ENCODE measurements at regions not wholly inside any gene's neighbourhood (a gene's known extent, or its start where the extent isn't known, plus 50 kb on each side); places are given as distances from the start of the nearest gene placed in this dataset.

- H3K4me1 Mint-ChIP-seq (ENCODE audit: low read depth) = no peaks in the 10 kb centered on the region
- intact Hi-C loops (cut with micrococcal nuclease) = no loop called here
- no peak overlapping the region for H3K27ac Mint-ChIP-seq
- ChIA-PET POLR2A (no interaction called here), CTCF (interaction anchor here (1.0 kb wide), 1 partner anchor 38 kb away, joined by 3 read pairs; no protein-coding TSS in a partner anchor)
- no peaks in the 10 kb centered on the region for H3K27me3 Mint-ChIP-seq
- DNase-seq = no peak
- H3K9me3 Mint-ChIP-seq = no peaks in the 10 kb centered on the region
- no peaks in the 10 kb centered on the region for H3K36me3 Mint-ChIP-seq
- H3K4me3 Mint-ChIP-seq = no peak overlapping the region
Measured at GRCh38 chr21:14699433-14700407, 153.6 kb upstream of the SAMSN1 start.

- no peaks in the 10 kb centered on the region for H3K4me1 Mint-ChIP-seq (ENCODE audit: low read depth)
- H3K4me3 Mint-ChIP-seq = no peak overlapping the region
- intact Hi-C loops (cut with micrococcal nuclease) = no loop called here
- no peak overlapping the region for H3K27ac Mint-ChIP-seq
- no peaks in the 10 kb centered on the region for H3K27me3 Mint-ChIP-seq
- CTCF ChIA-PET = interaction anchor here (0.7 to 0.9 kb wide), 2 partner anchors 10 to 37 kb away, joined by 3 to 4 read pairs; no protein-coding TSS in a partner anchor
- no peaks in the 10 kb centered on the region for H3K36me3 Mint-ChIP-seq
- H3K9me3 Mint-ChIP-seq = no peaks in the 10 kb centered on the region
- DNase-seq = no peak
- POLR2A ChIA-PET = no interaction called here
Measured at GRCh38 chr21:14697769-14698168, 151.7 kb upstream of the SAMSN1 start.

DNA sequence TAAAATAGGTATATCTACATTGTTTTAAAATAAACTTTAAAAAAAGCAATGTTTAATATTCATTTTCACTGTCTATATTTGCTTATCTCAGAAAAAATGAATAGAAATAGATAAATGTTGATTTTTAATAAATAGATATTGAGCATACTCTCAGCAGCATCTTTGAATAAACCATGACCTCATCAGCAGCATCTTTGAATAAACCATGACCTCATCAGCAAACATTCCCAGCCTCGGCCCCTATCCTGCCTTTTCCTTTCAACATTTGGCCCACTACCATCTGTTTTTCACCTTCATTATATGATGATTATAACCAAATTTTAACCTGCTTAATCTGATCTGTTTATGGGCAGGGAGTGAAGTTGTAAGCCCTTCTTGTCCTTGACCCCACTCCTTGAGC, 148.7 kb upstream of the SAMSN1 start:
- no peaks in the 10 kb centered on the region for H3K9me3 Mint-ChIP-seq
- POLR2A ChIA-PET = no interaction called here
- no peak overlapping the region for H3K4me3 Mint-ChIP-seq
- H3K27me3 Mint-ChIP-seq = no peaks in the 10 kb centered on the region
- H3K36me3 Mint-ChIP-seq = no peaks in the 10 kb centered on the region
- no peak overlapping the region for H3K27ac Mint-ChIP-seq
- intact Hi-C loops (cut with micrococcal nuclease) = no loop called here
- DNase-seq = no peak
- CTCF ChIA-PET = no interaction called here
- H3K4me1 Mint-ChIP-seq (ENCODE audit: low read depth) = peaks cover 11% of the 10 kb centered on the region

DNA sequence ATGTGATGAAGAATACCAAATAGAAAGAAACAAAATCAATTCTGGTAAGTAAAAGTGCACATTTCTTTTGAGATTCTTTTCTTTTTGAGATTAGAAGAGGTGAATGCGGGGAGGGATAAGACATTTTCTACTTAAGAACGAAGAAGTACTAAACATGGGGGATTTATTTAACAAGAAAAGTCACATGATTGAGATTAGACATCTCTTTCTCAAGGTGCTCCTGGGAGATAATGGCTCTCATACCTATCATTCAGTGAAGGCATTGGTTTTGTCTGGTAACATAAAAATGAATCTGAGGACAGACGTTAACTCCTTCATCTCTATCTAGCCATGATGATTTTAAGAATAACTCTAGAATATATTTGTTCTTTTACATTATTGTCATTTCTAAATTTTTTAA, 147.9 kb upstream of the SAMSN1 start:
- no peak for DNase-seq
- ChIA-PET POLR2A (no interaction called here), CTCF (no interaction called here)
- no peak overlapping the region for H3K27ac Mint-ChIP-seq
- intact Hi-C loops (cut with micrococcal nuclease) = no loop called here
- no peak overlapping the region for H3K4me3 Mint-ChIP-seq
- no peaks in the 10 kb centered on the region for H3K27me3 Mint-ChIP-seq
- no peaks in the 10 kb centered on the region for H3K9me3 Mint-ChIP-seq
- H3K36me3 Mint-ChIP-seq = no peaks in the 10 kb centered on the region
- H3K4me1 Mint-ChIP-seq (ENCODE audit: low read depth) = peaks cover 11% of the 10 kb centered on the region

- Mint-ChIP-seq H3K27ac (no peak overlapping the region), H3K4me3 (no peak overlapping the region), H3K9me3 (no peaks in the 10 kb centered on the region)
Measured at GRCh38 chr21:14691914-14692313, 145.8 kb upstream of the SAMSN1 start.

DNA sequence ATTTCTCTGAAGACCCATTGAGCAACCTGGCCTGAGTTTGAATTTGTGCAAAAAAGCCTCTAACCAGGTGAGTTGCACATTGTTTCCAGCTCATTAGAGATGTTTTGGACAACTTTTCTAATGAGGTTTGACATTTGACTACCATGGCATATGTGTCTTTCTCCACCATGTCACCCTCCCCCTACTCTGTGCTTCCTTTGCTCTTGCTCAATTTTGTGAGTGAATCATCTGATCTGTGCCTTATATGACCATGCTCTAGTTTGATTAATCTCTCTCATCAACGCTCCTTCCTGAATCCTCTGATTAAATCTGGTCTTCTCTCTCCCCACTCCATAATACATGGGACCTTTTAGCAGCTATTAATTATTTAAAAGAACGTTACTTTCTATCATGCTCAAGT, 144.8 kb upstream of the SAMSN1 start:
- intact Hi-C loops (cut with micrococcal nuclease) = no loop called here
- H3K36me3 Mint-ChIP-seq = no peaks in the 10 kb centered on the region
- ChIA-PET CTCF (no interaction called here), POLR2A (no interaction called here)
- no peaks in the 10 kb centered on the region for H3K27me3 Mint-ChIP-seq
- DNase-seq = peak; percentile 18
- no peaks in the 10 kb centered on the region for H3K9me3 Mint-ChIP-seq
- H3K27ac Mint-ChIP-seq = no peak overlapping the region
- no peak overlapping the region for H3K4me3 Mint-ChIP-seq
- peaks cover 30% of the 10 kb centered on the region for H3K4me1 Mint-ChIP-seq (ENCODE audit: low read depth)

More at GRCh38 chr21:14691914-14692313, 145.8 kb upstream of the SAMSN1 start:
- intact Hi-C loops (cut with micrococcal nuclease) = no loop called here
- Mint-ChIP-seq H3K4me1 (ENCODE audit: low read depth) (peaks cover 23% of the 10 kb centered on the region), H3K27me3 (no peaks in the 10 kb centered on the region), H3K36me3 (no peaks in the 10 kb centered on the region)
- CTCF ChIA-PET = no interaction called here
- no peak for DNase-seq
- POLR2A ChIA-PET = no interaction called here

GRCh38 chr21:14688936-14689335, 142.8 kb upstream of the SAMSN1 start:
- ChIA-PET POLR2A (interaction anchor here (1.7 kb wide), 1 partner anchor 58 kb away, joined by 3 read pairs; no protein-coding TSS in a partner anchor), CTCF (interaction anchor here (1.5 kb wide), 1 partner anchor 9 kb away, joined by 4 read pairs; no protein-coding TSS in a partner anchor)
- Mint-ChIP-seq H3K4me1 (ENCODE audit: low read depth) (peaks cover 30% of the 10 kb centered on the region), H3K4me3 (no peak overlapping the region), H3K36me3 (no peaks in the 10 kb centered on the region), H3K9me3 (no peaks in the 10 kb centered on the region), H3K27me3 (no peaks in the 10 kb centered on the region), H3K27ac (no peak overlapping the region)
- DNase-seq = no peak
- intact Hi-C loops (cut with micrococcal nuclease) = no loop called here

DNA sequence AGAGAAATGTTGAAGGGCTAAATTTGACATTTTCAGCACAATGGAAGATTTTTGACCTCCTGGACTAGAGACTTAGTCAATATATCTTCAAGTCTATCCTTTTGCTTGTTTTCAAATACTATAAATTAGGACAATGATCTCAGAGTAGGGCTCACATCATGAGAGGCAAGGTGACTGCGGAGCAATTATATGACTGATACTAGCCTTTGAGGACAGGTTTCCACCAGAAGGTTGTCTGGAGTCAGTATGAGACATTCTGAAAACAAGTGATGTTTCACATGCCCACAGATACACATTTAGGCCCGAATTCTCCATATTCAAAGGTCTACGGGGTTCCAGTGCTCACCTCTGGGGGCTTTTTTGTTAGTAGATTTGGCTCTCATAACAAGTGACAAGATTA, 142.3 kb upstream of the SAMSN1 start:
- no peaks in the 10 kb centered on the region for H3K36me3 Mint-ChIP-seq
- no peak overlapping the region for H3K4me3 Mint-ChIP-seq
- intact Hi-C loops (cut with micrococcal nuclease) = no loop called here
- H3K27ac Mint-ChIP-seq = no peak overlapping the region
- peaks cover 30% of the 10 kb centered on the region for H3K4me1 Mint-ChIP-seq (ENCODE audit: low read depth)
- CTCF ChIA-PET = interaction anchor here (1.5 kb wide), 1 partner anchor 10 kb away, joined by 4 read pairs; no protein-coding TSS in a partner anchor
- H3K27me3 Mint-ChIP-seq = no peaks in the 10 kb centered on the region
- no peak for DNase-seq
- H3K9me3 Mint-ChIP-seq = no peaks in the 10 kb centered on the region
- POLR2A ChIA-PET = interaction anchor here (1.7 kb wide), 1 partner anchor 58 kb away, joined by 3 read pairs; no protein-coding TSS in a partner anchor

- H3K27me3 Mint-ChIP-seq = no peaks in the 10 kb centered on the region
- ChIA-PET POLR2A (interaction anchor here (1.7 kb wide), 1 partner anchor 57 kb away, joined by 3 read pairs; no protein-coding TSS in a partner anchor), CTCF (interaction anchor here (1.2 to 1.5 kb wide), 2 partner anchors 11 to 51 kb away, joined by 4 to 9 read pairs; no protein-coding TSS in a partner anchor)
- H3K4me3 Mint-ChIP-seq = no peak overlapping the region
- H3K27ac Mint-ChIP-seq = no peak overlapping the region
- no peaks in the 10 kb centered on the region for H3K9me3 Mint-ChIP-seq
- intact Hi-C loops (cut with micrococcal nuclease) = loop anchor here (1.0 kb wide), 1 partner anchor 11 kb away; no protein-coding TSS in a partner anchor
- DNase-seq = no peak
- no peaks in the 10 kb centered on the region for H3K36me3 Mint-ChIP-seq
- H3K4me1 Mint-ChIP-seq (ENCODE audit: low read depth) = peaks cover 30% of the 10 kb centered on the region
Measured at GRCh38 chr21:14687268-14687625, 141.1 kb upstream of the SAMSN1 start.

- Mint-ChIP-seq H3K27ac (no peak overlapping the region), H3K4me3 (peak overlapping the region; percentile 2), H3K27me3 (no peaks in the 10 kb centered on the region), H3K36me3 (no peaks in the 10 kb centered on the region), H3K9me3 (no peaks in the 10 kb centered on the region), H3K4me1 (ENCODE audit: low read depth) (peaks cover 26% of the 10 kb centered on the region)
- no peak for DNase-seq
- POLR2A ChIA-PET = no interaction called here
- intact Hi-C loops (cut with micrococcal nuclease) = loop anchor here (1.0 kb wide), 1 partner anchor 10 kb away; no protein-coding TSS in a partner anchor
- CTCF ChIA-PET = interaction anchor here (1.2 kb wide), 1 partner anchor 51 kb away, joined by 9 read pairs; no protein-coding TSS in a partner anchor
Measured at GRCh38 chr21:14686466-14687267, 140.6 kb upstream of the SAMSN1 start.

GRCh38 chr21:14685568-14685967, 139.5 kb upstream of the SAMSN1 start:
- POLR2A ChIA-PET = no interaction called here
- CTCF ChIA-PET = no interaction called here
- no peaks in the 10 kb centered on the region for H3K9me3 Mint-ChIP-seq

GRCh38 chr21:14684071-14684470, 138.0 kb upstream of the SAMSN1 start:
- CTCF ChIA-PET = interaction anchor here (1.2 kb wide), 1 partner anchor 54 kb away, joined by 3 read pairs; no protein-coding TSS in a partner anchor

More at GRCh38 chr21:14685568-14685967, 139.5 kb upstream of the SAMSN1 start:
- Mint-ChIP-seq H3K27ac (no peak overlapping the region), H3K4me1 (ENCODE audit: low read depth) (peaks cover 19% of the 10 kb centered on the region), H3K4me3 (no peak overlapping the region), H3K27me3 (no peaks in the 10 kb centered on the region), H3K36me3 (no peaks in the 10 kb centered on the region)
- no peak for DNase-seq
- intact Hi-C loops (cut with micrococcal nuclease) = no loop called here

More at GRCh38 chr21:14684071-14684470, 138.0 kb upstream of the SAMSN1 start:
- no peaks in the 10 kb centered on the region for H3K9me3 Mint-ChIP-seq
- no peak for DNase-seq
- POLR2A ChIA-PET = no interaction called here
- intact Hi-C loops (cut with micrococcal nuclease) = no loop called here
- no peak overlapping the region for H3K27ac Mint-ChIP-seq
- H3K4me1 Mint-ChIP-seq (ENCODE audit: low read depth) = peaks cover 26% of the 10 kb centered on the region
- no peaks in the 10 kb centered on the region for H3K36me3 Mint-ChIP-seq
- no peak overlapping the region for H3K4me3 Mint-ChIP-seq
- H3K27me3 Mint-ChIP-seq = no peaks in the 10 kb centered on the region

Data from activated CD4-positive, alpha-beta memory T cell treated with anti-CD3 and anti-CD28 coated beads for 36 hours (primary cell).